Keratinocyte (primary cell): ENCODE measurements at regions not wholly inside any gene's neighbourhood (a gene's known extent, or its start where the extent isn't known, plus 50 kb on each side); places are given as distances from the start of the nearest gene placed in this dataset.

ENCODE experiments used
- DNase-seq: peaks from one replicate; pipeline ENCODE4 v3.0.0-alpha.2; 2011; ENCODE audit warnings: low read depth, missing footprints, low spot score
- FAIRE-seq: peaks from 2 replicates; lab custom pipeline; 2011; peaks lifted over from hg19 to GRCh38; lab: Jason Lieb, UNC
- H2AFZ ChIP-seq: 2 replicates; pipeline ENCODE4 v1.6.0; 2012; ENCODE audit warnings: low read length, control low read depth, inconsistent platforms; ENCODE audit not compliant: control insufficient read depth
- H3K27ac ChIP-seq: 2 replicates; pipeline ENCODE4 v1.5.1; 2011; ENCODE audit warnings: low read length; ENCODE audit not compliant: control insufficient read depth, insufficient read depth
- H3K27me3 ChIP-seq: 3 replicates; pipeline ENCODE4 v1.6.0; 2011; ENCODE audit warnings: low read length; ENCODE audit not compliant: control insufficient read depth, insufficient read depth; ENCODE audit errors: extremely low read depth
- H3K36me3 ChIP-seq, 2 experiments: 2 replicates in 1 of 2; 3 replicates in 1 of 2; pipeline ENCODE4 v1.5.1; 2011; ENCODE audit warnings: low read length in 2 of 2, mild to moderate bottlenecking in 1 of 2; ENCODE audit not compliant: control insufficient read depth in 2 of 2, insufficient read depth in 2 of 2; ENCODE audit errors: extremely low read depth in 1 of 2
- H3K4me1 ChIP-seq: 3 replicates; pipeline ENCODE4 v1.5.1; 2011; ENCODE audit warnings: low read length; ENCODE audit not compliant: control insufficient read depth, insufficient read depth; ENCODE audit errors: extremely low read depth
- H3K4me2 ChIP-seq: 3 replicates; pipeline ENCODE4 v1.6.0; 2011; ENCODE audit warnings: low read depth, low read length; ENCODE audit not compliant: control insufficient read depth, insufficient read depth; ENCODE audit errors: extremely low read depth
- H3K4me3 ChIP-seq, 3 experiments: fragments of 200-600 bp in 1 of 3; sonication (generic) in 1 of 3; 2 replicates in 2 of 3; 3 replicates in 1 of 3; pipeline ENCODE4 v1.5.1; 2011 to 2016; ENCODE audit warnings: low read length in 3 of 3, mild to moderate bottlenecking in 3 of 3, control low read depth in 2 of 3, inconsistent platforms in 1 of 3, low read depth in 1 of 3, mixed read lengths in 1 of 3, mixed run types in 1 of 3, moderate library complexity in 1 of 3; ENCODE audit not compliant: control insufficient read depth in 2 of 3, insufficient read depth in 2 of 3; ENCODE audit errors: extremely low read depth in 1 of 3
- H3K79me2 ChIP-seq: 2 replicates; pipeline ENCODE4 v1.6.0; 2012; ENCODE audit warnings: low read length; ENCODE audit not compliant: control insufficient read depth, insufficient read depth
- H3K9ac ChIP-seq: 3 replicates; pipeline ENCODE4 v1.6.0; 2011; ENCODE audit warnings: low read length; ENCODE audit not compliant: control insufficient read depth, insufficient read depth; ENCODE audit errors: extremely low read depth
- H3K9me1 ChIP-seq: 3 replicates; pipeline ENCODE4 v1.6.0; 2011; ENCODE audit warnings: low read length; ENCODE audit not compliant: control insufficient read depth, insufficient read depth; ENCODE audit errors: extremely low read depth
- H3K9me3 ChIP-seq: 2 replicates; pipeline ENCODE4 v1.5.1; 2012; ENCODE audit warnings: low read depth, low read length; ENCODE audit not compliant: control insufficient read depth
- H4K20me1 ChIP-seq: 3 replicates; pipeline ENCODE4 v1.6.0; 2011; ENCODE audit warnings: low read length; ENCODE audit not compliant: control insufficient read depth, insufficient read depth; ENCODE audit errors: extremely low read depth
- CTCF ChIP-seq, 3 experiments: IDR thresholded peaks in 1 of 3; conservative IDR thresholded peaks in 1 of 3; optimal IDR thresholded peaks in 1 of 3; 2 replicates in 2 of 3; 3 replicates in 1 of 3; pipeline versions ENCODE3 to v1.5.1; 2011; ENCODE audit warnings: low read length in 3 of 3, mild to moderate bottlenecking in 3 of 3, moderate library complexity in 2 of 3, control low read depth in 1 of 3, inconsistent platforms in 1 of 3; ENCODE audit not compliant: insufficient read depth in 2 of 3; ENCODE audit errors: extremely low read depth in 1 of 3
- EZH2 ChIP-seq: IDR thresholded peaks from one replicate; pipeline ENCODE4 v1.6.1; 2012; ENCODE audit warnings: inconsistent platforms, mild to moderate bottlenecking, low read length, moderate library complexity
- dilution Hi-C: fragments of 300-500 bp; cut with MboI; formaldehyde crosslinking; loops from one replicate; pipeline ENCODE4 v1.7.0; 2020; ENCODE audit warnings: low sequenced_read_pairs; ENCODE audit not compliant: extremely low pct_ligation_motif_present

DNA sequence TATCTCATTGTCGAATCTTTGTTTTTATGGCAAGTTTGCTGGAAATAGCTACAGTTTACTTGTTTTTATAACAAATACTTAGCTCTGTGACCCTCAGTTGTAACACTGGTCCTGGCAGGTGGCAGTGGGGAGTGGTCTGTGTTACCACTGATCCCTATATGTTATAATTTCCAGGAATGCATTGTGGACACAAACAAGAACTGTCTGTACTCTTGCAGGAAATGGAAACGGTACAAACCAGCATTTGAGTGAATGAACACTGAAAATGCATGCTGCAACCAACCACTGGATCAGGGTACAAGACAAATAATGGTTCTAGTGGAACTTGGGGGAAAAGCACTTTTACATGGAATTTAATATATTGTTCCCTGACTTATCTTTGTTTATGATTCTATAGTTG lies 66.5 kb upstream of the PJA2 start:
- TF ChIP-seq EZH2 = no peak
- no peak overlapping the region for H2AFZ ChIP-seq
- no peaks in the 10 kb centered on the region for H4K20me1 ChIP-seq
- no peaks in the 10 kb centered on the region for H3K27me3 ChIP-seq
- H3K9me1 ChIP-seq = no peaks in the 10 kb centered on the region
- DNase-seq = no peak
- no peaks in the 10 kb centered on the region for H3K9me3 ChIP-seq
- no peak for FAIRE-seq
- H3K79me2 ChIP-seq = no peaks in the 10 kb centered on the region
- H3K4me3 ChIP-seq = no peak overlapping the region
- dilution Hi-C loops = no loop called here
- no peak overlapping the region for H3K27ac ChIP-seq
- H3K4me2 ChIP-seq = no peak overlapping the region
- no peaks in the 10 kb centered on the region for H3K36me3 ChIP-seq
- no peak overlapping the region for H3K9ac ChIP-seq
- no peaks in the 10 kb centered on the region for H3K4me1 ChIP-seq

- Histone ChIP-seq H4K20me1 (no peaks in the 10 kb centered on the region), H3K9me1 (peaks cover 4% of the 10 kb centered on the region), H3K9me3 (no peaks in the 10 kb centered on the region), H3K36me3 (no peaks in the 10 kb centered on the region), H3K79me2 (no peaks in the 10 kb centered on the region), H3K27ac (no peak overlapping the region), H3K27me3 (no peaks in the 10 kb centered on the region), H3K4me2 (no peak overlapping the region), H3K9ac (no peak overlapping the region), H3K4me3 (no peak overlapping the region), H3K4me1 (no peaks in the 10 kb centered on the region), H2AFZ (no peak overlapping the region)
- DNase-seq = no peak
- TF ChIP-seq CTCF (optimal IDR thresholded peaks at IDR 0.05 in 1 of 3, IDR thresholded peaks at IDR 0.05 in 1 of 3, conservative IDR thresholded peaks at IDR 0.05 in 1 of 3; ENCODE audit: extremely low read depth in 1 of 3, insufficient read depth in 2 of 3, low read length in 3 of 3) (no peak), EZH2 (no peak)
- dilution Hi-C loops = no loop called here
- FAIRE-seq = no peak
These were observed 60.3 kb upstream of the PJA2 start for GRCh38 chr5:109469896-109470662.
